HG02885 (cell line): ENCODE measurements at regions not wholly inside any gene's neighbourhood (a gene's known extent, or its start where the extent isn't known, plus 50 kb on each side); places are given as distances from the start of the nearest gene placed in this dataset.
"Not testable (repeated sequence)": the region's sequence is repeated elsewhere in the genome, so short reads cannot be mapped to it uniquely, and the experiment has no call there.

Source experiments
- ATAC-seq: cut with Tn5 transposase; IDR thresholded peaks from one replicate; pipeline ENCODE4 v1.9.1; 2021; ENCODE audit warnings: mild to moderate bottlenecking; ENCODE audit not compliant: unreplicated experiment, poor library complexity

DNA sequence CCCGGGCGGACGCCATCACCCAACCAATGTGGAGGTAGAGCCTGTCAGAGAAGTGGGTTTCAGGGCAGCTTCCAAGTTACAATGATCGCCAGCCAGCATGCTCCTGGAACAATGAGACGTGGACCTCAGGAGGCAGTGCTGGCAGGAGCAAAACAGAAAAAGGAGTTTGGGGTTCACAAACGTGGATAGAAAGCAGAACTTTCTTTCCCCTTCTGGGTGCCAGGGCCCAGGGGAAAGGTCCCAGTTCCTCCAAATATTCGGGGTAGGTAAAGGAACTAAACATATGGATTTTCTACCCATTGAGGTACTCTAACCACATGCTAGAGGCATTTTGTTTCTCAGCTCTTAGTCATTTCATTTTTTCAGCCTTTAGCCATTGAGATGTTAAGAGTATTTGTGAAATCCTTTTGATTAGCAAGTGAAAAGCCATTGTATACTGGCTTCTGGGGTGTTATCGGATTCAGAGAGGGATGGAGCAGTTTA lies 488.4 kb upstream of the ADGRL2 start:
- ATAC-seq, result no peak

DNA sequence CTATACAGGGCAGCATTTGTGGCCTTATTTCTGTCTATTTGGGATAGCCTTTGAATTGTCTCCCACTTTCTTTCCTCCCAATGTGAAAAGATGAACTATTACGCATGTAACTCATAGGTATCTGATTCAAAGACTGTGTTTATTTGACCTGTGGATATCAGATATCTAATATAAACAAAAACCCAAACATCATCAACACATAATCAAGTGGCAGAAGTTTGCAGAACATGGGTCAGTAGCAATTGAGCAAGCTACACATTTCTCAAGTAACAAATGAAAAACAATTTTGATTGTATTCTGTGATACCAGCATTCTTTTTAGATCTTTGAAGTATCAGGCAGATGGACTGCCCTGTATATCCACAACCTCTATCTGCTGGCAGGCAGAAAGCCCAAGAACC lies 490.5 kb upstream of the ADGRL2 start:
- ATAC-seq, result no peak

DNA sequence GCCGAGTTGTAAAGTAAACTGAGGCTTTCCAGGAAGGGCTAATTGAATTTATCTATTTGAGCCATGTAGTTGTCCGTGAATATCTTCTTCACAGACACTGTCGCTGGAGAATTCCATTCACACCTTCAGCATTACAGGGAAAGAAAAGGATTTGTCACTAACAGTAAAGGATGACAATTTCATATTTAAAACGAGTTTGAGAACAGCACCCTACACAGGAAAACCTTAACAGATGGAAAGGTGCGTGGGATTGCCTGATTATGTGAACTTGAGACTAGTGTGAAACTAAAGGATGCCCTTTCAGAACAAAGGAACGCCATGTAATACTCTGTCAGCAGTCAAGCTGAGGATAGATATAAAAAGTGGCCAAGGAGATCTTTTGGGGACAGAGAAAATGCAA lies 492.5 kb upstream of the ADGRL2 start:
- no peak for ATAC-seq

DNA sequence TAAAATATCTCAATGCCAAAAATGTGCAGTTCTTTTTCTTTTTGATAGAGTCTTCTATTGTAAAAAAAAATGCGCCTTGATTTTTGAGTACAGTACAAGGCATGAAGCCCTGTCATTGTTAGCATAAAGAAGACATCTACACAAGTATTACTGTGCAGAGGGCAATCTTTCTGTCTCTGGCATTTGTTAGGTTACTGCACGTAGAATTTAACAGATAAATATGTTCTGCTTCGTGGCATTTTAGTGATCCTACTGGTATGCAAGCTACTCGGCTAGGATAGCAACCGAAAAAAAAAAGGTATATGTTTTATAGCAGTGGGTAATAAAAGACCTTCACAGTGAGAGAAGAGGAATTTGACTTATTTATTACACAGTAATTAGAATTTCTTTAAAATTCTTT lies 492.9 kb upstream of the ADGRL2 start:
- no peak for ATAC-seq

DNA sequence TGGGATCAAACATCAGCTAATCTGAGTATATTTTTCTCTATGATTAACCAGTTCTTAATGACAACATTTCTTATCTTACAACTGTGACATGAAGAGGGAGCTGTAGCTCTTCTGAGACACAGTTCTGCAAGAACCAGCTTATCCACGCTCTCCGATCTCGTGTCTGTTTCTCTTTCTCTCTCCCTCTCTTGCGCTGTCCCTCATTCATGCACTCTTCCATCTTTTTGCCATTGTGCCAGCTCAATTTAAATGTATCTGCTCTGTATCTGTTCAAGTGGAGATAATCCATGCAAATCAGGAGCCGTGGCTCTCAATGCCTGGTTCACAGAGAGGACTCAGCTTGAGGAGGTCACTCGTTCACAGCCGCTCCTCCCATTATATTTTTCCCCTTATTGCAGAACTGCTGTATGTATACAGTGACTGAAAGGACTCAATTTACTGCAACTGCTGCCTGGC lies 494.7 kb upstream of the ADGRL2 start:
- peak; percentile 88 for ATAC-seq

DNA sequence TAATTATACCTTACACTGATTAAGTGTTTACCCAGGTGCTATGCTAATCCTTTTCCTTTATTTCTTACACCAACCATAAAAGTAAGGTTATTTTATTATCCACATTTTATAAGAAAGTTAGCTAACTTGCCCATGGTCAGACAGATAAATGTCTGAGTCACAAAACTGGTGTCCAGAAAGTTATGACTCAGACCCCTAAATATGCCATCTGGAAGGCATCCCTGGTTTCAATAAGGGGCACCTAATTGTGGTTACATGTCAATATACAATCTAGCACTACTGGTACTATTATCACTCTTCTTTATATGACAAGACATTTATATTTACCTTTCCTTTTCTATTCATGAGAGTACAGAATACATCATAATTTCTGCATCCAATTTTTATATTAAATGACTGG lies 496.5 kb upstream of the ADGRL2 start:
- no peak for ATAC-seq

DNA sequence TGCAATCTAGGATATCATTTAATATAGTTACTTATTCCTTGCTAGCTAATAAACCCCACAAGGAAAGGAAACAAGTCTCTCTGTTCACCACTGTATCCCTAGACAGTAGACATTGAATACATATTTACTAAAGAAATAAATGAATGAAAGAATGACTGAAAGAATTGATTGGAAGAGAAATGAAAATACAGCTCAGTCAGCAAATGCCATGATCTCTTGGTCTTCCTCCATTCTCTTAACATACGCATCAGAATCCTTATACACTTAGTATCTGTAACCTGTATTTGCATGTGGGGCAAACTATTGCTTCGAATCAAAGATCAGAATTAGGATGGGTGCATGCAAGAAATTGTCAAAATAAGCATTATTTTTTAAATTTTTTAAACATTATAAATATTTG lies 500.8 kb upstream of the ADGRL2 start:
- ATAC-seq, result no peak

DNA sequence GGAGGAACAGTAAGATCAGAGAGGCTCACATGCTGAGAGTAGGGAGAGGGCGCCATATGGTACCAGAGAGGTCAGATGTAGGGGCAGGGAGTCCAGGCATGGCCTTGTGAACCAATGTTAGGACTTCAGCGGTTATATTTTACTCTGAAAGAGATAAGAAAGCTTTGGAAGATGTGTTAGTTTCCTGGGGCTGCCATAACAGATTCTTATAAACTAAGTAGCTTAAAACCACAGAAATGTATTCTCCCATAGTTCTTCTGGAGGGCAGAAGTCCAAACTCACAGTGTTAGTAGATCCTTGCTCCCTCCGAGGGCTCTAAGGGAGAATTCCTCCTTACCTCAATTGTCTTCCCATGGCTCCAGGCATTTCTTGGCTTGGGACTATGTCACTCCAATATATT lies 502.5 kb upstream of the ADGRL2 start:
- no peak for ATAC-seq

DNA sequence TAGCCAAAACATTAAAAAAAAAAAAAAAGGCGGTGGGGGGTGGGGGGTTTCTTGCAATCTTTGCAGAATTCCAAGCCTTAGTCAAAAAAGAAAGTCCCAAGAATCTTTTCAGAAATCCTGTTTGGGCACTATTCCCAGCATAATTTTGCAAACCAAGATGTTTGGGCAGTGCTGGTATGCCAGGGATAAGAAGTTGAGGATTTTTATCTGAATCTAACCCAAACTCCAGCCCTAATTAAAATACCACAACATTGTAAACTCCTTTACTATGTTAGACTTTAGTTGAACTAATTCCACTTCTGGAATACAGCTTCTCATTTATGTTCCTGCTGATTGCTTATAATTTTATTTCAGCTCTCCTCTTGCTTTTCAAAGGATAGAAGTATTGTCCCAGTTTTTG lies 504.1 kb upstream of the ADGRL2 start:
- no peak for ATAC-seq

DNA sequence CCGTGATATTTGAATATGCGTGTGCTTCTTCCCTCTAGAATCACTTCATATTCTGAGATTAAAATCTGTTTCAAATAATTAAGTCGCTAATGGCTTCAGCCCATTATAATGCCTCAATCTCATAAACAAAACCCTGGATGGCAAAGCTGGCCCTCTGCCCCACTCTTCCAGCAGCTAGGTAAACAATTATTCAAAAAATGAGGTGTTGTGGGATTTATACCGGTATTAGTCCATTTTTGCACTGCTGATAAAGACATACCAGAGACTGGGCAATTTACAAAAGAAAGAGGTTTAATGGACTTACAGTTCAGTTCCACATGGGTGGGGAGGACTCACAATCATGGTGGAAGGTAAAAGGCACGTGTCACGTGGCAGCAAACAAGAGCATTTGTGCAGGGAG lies 510.4 kb upstream of the ADGRL2 start:
- ATAC-seq, result no peak

DNA sequence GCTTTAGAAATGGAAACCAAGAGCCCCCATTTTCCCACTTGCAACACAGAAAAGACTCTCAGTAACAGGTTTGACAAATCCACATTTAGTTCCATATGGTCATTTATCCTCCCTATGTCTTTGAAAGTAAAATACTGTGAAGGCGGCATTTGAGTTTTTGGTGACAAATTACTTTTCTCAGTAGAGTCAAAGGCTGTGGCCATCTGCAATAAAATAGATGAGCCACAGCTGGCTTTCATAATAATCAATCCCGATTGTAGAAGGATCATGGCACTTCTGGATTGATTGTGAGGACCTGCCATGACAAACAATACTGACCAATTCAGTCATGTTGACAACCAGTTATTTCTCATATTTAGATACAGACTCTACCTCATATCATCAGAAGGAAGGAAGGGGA lies 512.0 kb upstream of the ADGRL2 start:
- no peak for ATAC-seq

DNA sequence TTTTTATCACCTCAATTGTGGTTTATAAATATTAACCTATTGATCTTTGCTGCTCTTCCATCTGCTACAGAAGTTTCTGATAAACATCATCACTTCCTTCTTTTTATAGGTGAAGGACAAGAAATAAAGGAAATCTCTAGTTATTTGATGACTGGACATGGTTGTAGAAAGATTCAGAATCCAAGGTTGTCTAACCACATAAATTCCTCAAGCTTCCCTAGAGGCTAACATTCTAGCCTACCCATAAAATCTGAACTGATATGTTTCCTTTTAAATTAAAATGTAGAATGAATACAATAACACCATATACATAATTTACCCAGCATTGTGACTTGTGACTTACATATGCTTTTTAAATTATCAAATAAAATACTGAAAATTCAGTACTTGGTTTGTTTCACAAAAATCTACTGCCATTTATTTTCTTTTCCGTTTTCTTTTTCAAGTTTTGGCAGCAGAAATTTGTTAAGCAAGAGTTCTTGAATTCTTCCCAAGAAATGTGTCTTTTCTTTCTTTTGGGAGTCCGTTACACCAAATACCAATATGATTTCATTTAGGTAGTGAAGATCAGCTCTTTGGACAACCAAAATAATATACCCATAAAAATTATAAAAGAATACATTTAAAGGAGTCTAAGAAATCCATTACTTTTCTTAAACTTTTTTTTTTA lies 513.2 kb upstream of the ADGRL2 start:
- ATAC-seq, result no peak

DNA sequence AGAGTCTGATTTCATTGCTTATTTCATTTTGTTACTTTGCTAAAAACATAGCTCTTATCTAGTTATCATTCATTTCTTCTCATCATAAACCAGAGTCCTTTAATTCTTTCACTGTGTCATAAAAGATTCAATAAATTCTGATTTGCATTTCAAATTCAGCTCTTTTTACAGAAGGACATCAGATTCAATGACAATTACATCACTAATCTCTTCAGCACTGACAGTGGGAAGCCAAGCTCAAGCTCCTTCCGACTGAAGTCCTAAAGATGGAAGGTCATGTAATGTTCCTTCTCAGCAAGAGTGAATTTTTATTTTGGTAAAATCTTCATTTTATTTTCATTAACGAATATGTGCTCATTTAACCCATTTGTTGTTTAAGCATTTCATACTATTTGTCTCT lies 530.7 kb upstream of the ADGRL2 start:
- no peak for ATAC-seq

DNA sequence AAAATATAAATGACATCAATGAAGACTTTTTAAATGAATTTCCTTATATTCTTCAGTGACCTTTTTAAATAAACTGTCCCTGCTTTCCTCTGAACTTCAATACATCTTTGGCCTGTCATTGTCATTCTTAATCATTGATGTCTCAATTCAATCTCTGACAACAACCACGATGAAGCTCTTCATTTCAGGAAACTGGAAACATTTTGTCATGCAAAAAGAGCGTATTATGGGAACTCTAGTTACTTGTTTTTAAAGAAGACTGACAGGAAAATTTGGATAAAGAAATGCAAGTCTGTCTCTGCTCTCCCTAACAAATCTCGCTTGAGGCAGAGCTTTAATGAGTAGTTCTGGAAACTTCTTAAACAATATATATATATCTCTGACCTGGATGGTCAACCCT lies 535.8 kb upstream of the ADGRL2 start:
- ATAC-seq, result no peak

DNA sequence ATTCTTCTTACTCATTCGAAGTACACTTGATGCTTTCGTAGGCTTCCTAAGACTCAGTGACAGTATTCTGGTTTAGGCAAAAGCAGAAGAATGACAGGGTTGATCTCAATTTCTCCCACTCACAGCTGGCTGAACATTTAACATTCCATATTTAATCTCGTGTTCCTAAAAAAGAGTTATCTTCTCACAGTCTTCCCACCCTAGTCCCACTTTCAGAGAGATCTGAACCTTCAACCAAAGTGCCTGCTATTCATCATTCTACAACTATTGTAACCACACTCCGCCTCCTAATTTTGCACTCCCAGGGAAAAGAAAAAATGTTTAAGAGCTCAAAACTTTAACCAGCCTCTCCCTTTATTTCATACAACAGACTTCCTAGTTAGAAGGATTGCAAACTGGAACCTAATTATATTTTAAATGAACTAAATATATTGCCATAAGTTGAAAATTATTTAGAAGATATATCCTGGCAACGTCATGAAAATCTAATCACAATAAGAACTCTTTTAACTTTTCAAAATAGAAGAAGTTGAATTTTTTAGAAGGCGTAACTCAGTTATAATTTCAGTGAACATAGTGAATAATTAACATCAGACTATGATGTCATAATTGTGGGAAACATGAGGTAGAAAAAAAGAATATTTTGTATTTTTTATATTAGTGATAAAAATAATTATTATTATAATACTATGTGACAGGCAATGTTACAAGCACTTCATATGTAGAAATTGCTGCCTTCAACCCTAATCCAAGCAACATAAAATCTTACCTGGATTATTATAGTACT lies 540.9 kb upstream of the ADGRL2 start:
- ATAC-seq, result no peak

DNA sequence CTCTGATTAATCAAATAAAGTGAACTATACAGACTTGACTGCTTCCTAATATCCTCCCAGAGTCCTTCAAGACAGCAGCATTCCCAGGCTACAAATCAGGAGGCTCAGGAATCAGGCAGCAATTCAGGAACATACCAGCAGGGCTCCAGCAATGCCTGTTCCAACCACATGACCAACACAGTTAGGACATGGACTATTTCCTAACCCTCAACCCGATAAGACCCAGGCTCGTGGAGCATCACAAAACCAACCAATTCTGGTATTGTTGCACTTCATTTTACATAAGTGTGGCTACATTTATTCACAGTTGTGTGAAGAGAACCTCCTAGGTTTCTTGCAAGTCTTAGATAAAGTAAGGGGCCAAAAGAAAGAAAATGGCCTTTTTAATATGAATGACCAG lies 546.2 kb upstream of the ADGRL2 start:
- ATAC-seq, result no peak

DNA sequence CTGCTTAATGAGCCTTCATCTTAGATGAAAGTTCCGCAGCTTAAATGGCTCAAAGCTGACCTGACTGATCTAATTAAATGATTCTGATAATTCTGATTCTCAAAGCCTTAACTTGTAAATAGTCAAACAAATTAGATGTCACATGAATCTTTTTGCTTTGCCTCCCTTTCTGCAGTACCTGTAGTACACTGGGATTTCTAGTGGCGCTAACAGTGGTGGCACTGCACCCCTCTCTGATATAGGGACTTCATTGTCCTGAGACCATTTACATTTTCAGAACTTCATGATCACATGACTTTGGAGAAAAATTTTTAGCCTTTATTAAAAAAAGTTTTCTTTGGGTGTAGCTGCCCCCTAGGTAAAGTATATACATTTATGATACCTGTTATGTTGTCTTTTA lies 546.7 kb upstream of the ADGRL2 start:
- no peak for ATAC-seq

DNA sequence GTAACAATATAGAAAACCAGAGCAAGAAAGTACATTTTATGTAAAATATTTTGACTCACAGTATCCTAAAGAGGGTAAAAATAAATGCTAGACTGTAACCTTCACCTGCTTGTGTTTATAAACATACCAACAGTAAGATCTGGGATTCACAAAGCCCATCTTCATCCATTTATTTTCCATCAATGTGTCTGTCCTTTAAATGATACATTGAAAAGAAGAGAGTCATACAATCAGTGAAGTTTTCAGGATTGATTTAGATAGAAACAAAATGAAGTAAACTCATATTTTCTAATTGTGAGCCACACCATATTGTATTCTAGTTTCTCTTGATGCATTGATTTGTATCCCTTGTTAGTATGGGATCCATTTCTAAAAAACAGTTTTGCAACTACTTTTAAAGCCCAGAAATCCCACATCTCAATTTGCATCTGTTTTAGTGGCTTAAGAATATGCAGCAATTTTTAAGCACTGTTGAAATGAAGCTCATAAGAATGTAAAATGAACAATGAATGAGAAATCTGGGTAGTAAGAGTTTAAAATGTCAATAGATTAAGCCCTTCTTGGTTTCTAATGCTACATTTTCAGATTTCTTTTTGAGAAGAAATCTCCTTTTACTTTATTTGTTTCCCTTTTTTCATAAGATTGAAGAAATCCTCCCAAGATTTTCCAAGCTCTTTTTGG lies 548.1 kb upstream of the ADGRL2 start:
- ATAC-seq, result no peak

DNA sequence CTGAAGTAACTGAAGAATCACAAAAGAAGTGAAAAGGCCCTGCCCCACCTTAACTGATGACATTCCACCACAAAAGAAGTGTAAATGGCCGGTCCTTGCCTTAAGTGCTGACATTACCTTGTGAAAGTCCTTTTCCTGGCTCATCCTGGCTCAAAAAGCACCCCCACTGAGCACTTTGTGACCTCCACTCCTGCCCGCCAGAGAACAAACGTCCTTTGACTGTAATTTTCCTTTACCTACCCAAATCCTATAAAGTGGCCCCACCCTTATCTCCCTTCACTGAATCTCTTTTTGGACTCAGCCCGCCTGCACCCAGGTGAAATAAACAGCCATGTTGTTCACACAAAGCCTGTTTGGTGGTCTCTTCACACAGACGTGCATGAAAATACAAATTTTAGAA lies 549.9 kb upstream of the ADGRL2 start:
- not testable (repeated sequence) for ATAC-seq

DNA sequence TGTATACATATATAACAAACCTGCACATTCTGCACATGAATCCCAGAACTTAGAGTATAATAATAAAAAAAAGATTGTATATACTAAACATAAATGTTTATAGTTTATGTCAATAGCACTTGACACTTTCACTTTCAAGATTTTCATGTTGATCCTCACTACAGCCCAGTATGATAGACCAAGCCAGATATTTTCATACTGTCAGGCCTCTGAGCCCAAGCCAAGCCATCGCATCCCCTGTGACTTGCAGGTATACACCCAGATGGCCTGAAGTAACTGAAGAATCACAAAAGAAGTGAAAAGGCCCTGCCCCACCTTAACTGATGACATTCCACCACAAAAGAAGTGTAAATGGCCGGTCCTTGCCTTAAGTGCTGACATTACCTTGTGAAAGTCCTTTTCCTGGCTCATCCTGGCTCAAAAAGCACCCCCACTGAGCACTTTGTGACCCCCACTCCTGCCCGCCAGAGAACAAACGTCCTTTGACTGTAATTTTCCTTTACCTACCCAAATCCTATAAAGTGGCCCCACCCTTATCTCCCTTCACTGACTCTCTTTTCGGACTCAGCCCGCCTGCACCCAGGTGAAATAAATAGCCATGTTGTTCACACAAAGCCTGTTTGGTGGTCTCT lies 555.5 kb upstream of the ADGRL2 start:
- ATAC-seq, result not testable (repeated sequence)

DNA sequence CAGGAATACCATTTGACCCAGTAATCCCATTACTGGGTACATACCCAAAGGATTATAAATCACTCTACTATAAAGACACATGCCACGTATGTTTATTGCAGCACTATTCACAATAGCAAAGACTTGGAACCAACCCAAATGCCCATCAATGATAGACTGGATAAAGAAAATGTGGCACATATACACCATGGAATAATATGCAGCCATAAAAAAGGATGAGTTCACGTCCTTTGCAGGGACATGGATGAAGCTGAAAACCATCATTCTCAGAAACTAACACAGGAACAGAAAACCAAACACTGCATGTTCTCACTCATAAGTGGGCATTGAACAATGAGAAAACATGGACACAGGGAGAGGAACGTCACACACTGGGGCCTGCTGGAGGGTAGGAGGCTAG lies 556.1 kb upstream of the ADGRL2 start:
- ATAC-seq, result not testable (repeated sequence)
